HuH-7 (cell line): ENCODE measurements at regions not wholly inside any gene's neighbourhood (a gene's known extent, or its start where the extent isn't known, plus 50 kb on each side); places are given as distances from the start of the nearest gene placed in this dataset.

Experiments
- DNase-seq: peaks from one replicate; pipeline ENCODE4 v3.0.0; 2011; ENCODE audit warnings: low spot score

GRCh38 chr11:19595840-19596751 is 116.5 kb upstream of the NAV2 start:
- DNase-seq = no peak

- no peak for DNase-seq
These were observed 117.2 kb upstream of the NAV2 start for GRCh38 chr11:19595499-19595839.

- no peak for DNase-seq
These were observed 118.3 kb upstream of the NAV2 start for GRCh38 chr11:19594326-19594725.

GRCh38 chr11:19592842-19593241 is 119.8 kb upstream of the NAV2 start:
- peak; percentile 8 for DNase-seq

- DNase-seq = no peak
These were observed 122.9 kb upstream of the NAV2 start for GRCh38 chr11:19589567-19590260.

- DNase-seq = no peak
These were observed 124.7 kb upstream of the NAV2 start for GRCh38 chr11:19587979-19588378.

- DNase-seq = no peak
These were observed 132.0 kb upstream of the NAV2 start for GRCh38 chr11:19580646-19581045.

- no peak for DNase-seq
These were observed 132.7 kb upstream of the NAV2 start for GRCh38 chr11:19579957-19580356.

GRCh38 chr11:19578871-19579270 is 133.8 kb upstream of the NAV2 start:
- no peak for DNase-seq

GRCh38 chr11:19577976-19578619 is 134.5 kb upstream of the NAV2 start:
- DNase-seq = no peak

GRCh38 chr11:19577391-19577975 is 135.2 kb upstream of the NAV2 start:
- no peak for DNase-seq

GRCh38 chr11:19576903-19577302 is 135.7 kb upstream of the NAV2 start:
- no peak for DNase-seq

- no peak for DNase-seq
These were observed 136.6 kb upstream of the NAV2 start for GRCh38 chr11:19576054-19576453.

GRCh38 chr11:19574916-19575315 is 137.7 kb upstream of the NAV2 start:
- no peak for DNase-seq

- DNase-seq = no peak
These were observed 139.0 kb upstream of the NAV2 start for GRCh38 chr11:19573666-19574065.

GRCh38 chr11:19571906-19572305 is 140.7 kb upstream of the NAV2 start:
- no peak for DNase-seq

- no peak for DNase-seq
These were observed 141.7 kb upstream of the NAV2 start for GRCh38 chr11:19570889-19571288.

GRCh38 chr11:19567996-19568395 is 144.6 kb upstream of the NAV2 start:
- DNase-seq = no peak

- no peak for DNase-seq
These were observed 145.9 kb upstream of the NAV2 start for GRCh38 chr11:19566583-19567379.

- DNase-seq = no peak
These were observed 147.0 kb upstream of the NAV2 start for GRCh38 chr11:19565639-19566038.

GRCh38 chr11:19562156-19562555 is 150.5 kb upstream of the NAV2 start:
- DNase-seq = no peak

GRCh38 chr11:19561011-19561410 is 151.6 kb upstream of the NAV2 start:
- no peak for DNase-seq
